ENCODE measurements at regions not wholly inside any gene's neighbourhood (a gene's known extent, or its start where the extent isn't known, plus 50 kb on each side); places are given as distances from the start of the nearest gene placed in this dataset.
"Not testable (repeated sequence)": the region's sequence is repeated elsewhere in the genome, so short reads cannot be mapped to it uniquely, and the experiment has no call there.

DNA sequence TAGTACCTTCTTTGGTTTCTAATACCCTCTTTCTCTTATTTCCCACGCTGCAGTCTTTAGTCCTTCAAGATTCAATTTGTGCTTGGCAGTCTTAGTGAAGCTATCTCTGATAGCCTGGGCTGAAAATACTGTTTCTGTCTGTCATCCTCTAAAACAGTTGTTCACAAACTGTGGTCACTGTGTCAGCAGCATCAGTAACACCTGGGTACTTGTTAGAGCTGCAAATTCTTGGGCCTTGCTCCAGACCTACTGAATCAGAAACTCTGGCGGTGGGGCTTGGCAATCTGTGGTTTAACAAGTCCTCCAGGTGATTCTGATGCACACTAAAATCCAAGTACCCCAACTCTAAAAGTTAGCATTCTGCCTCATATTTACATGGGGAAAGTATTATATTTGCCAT lies 217.5 kb upstream of the SEL1L start:
- no peak for DNase-seq (ENCODE audit: low spot score)

DNA sequence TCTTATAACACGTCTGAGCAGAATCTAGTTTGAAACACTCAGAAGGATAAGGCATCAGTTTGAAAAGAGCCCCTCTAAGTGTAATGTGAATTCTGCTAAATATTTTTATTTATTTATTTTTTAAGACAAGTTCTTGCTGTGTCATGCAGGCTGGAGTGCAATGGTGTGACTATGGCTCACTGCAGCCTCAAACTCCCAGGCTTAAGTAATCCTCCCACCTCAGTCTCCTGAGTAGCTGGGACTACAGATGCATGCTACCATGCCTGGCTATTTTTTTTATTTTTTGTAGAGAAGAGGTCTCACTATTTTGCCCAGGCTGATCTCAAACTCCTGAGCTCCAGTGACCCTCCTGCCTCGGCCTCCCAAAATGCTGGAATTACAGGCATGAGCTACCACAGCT lies 225.9 kb upstream of the SEL1L start:
- DNase-seq (ENCODE audit: low spot score) = no peak

DNA sequence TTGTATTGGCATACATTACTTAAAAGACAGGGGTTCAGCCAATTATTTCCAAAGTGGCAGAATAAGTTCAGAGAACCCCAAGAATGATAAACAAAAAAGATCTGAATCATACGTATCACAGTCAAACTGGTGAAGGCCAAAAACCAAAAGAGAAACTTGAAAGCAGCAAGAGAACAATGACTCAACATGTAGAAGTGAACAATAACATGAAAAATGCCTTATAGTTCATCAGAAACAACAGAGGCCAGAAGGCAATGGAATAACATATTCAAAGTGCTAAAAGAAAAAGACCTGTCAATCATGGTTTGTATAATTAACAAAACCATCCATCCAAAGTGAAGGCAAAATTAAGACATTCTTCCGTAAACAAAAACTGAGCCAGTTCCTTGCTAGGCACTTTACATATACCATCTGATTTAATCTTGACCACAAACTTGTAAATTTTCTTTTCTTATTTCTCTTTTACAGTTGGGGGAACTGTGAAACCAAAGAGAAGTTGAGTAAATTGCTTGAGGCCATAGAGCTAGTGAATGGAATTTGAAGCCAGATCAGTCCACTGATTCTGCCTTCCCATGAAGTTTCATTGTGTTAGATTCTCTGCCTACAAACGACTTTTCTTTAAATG lies 232.1 kb upstream of the SEL1L start:
- DNase-seq (ENCODE audit: low spot score) = no peak

DNA sequence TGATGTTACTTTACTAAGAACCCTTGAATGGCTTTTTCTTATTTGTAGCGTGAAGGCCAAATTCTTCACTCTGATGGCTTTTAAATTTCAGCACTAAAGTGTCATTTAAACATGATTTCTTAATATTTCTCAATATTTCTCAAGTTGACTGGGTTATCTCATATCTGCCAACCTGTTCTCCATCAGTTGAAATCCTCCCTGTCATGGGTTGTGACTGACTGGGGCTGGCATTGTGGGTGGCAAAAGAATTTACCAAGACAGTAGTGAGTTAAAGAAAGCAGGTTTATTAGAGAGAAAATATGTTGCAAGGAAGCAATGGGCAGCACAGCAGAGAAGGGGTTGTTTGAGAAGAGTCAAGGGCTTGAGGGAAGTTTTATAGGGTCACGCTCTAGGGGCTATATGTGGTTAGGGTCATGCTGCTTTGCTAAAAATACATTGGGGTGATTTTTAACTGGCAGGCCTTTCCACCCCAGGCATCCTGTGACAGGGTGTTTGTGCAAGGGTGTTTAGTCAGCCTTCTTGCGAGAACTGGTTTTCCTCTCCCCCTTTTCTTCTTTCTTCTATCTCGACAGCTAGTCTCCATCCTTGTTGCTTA lies 232.8 kb upstream of the SEL1L start:
- peak; percentile 6 for DNase-seq (ENCODE audit: low spot score)

DNA sequence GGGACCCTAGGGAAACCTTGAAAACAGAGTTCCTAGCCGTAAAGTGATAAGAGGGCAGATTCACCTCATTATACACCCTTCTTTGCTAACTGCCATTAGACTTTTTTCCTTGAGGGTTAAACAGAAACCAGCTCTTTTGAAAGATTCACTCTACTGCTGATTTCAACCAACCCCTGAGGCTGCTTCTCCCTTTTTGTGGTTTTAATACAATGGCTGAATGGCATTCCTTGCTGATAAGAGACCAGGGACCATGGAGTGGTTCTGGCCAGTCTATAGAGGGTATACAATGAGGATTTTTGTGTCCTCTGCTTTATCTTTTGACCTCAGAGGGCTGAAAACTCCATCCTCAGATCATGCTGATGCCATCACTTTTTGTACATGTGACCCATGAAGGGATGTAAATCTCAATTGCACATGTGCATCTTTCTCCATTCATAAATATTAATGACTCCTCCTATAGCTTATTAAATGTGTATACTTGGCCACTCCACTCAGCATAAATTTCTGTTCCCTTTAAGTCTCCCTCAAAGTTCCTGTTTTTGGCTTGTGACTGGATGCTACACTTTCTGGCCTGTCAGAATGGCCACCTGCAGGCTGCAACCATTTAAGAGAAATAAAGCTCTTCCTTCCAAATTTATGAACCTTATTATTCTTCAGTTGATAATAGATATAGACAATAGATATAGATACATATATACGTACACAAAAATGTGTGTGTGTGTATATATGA lies 233.8 kb upstream of the SEL1L start:
- peak; percentile 28 for DNase-seq (ENCODE audit: low spot score)

DNA sequence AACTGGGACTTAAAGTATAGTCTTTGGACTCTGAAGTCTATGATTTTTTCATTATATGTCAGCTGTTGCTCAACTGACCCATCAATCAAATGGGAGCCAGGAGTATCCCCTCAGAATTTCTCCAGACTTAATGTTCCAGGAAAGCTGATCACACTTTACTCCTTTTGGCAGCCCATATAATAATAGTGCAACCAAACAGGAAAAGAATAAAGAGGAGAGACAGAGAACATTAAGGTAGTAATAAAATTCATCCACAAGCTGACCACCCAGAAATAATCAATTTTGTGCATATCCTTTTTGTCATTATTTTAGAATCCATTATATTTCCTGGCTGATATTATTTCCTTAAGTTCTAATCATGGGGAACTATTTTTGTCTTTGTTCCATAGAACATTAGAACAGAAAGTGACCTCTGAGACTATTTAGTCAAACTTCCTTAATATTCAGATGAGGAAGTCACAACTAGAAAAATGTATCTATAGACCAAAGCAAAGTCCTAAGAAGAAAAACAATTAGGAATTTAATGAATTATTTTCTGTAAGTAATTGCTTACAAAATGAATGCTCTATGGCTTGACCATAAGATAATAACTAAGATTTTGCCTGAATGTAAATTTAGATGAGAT lies 238.1 kb upstream of the SEL1L start:
- no peak for DNase-seq (ENCODE audit: low spot score)

DNA sequence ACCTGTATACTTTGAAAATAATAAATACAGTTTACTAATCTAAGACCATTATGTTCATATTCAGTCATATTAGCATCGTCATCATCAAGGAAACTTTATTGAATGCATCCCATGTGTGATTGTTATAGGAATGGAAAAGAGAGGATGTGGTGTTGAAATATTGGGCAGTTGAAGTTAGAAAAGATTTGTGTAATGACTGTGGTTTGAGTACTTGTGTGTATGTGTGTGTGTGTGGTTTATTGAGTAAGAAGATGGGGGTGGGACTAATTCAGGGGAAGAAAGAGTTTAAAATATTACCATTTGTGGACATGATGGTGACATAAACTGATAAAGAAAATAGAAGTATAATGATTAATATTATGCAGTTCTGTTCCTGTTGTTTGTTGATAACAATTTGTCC lies 238.7 kb upstream of the SEL1L start:
- no peak for DNase-seq (ENCODE audit: low spot score)

DNA sequence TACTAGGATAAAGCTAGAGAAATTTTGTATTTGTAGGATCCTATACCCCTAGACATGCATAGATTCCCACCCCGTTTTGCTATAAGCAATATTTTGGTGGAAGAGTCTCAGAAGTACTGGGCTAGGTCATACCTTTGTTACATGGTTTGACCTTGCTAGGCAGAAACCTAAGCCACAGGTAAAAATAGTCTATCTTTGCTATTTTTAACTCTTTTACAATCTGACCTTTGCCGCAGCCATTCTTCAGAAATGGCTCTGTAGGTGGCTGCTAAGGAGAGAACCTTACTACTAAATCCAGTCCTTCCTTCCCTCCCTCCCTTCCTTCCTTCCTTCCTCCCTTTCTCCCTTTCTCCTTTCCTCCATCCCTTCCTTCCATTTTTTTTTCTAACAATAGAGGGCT lies 242.9 kb upstream of the SEL1L start:
- no peak for DNase-seq (ENCODE audit: low spot score)

DNA sequence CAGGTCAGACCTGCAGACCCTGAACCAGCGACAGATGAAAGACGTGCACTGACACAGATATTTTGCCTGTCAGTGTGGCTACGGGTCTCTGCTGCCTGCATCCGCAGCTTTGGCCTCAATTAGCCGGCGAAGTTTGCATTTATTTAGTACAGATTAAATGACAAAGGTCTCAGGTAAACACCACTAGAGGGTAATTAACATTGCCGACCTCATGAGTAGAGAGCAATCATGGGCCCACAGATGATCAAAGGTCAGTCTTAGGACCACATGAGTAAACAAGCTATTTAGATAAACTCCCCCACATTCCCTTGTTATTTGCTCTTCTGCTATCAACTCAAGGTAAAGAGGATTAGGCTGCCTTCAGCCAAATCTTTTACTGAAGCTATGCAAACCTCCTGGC lies 248.1 kb upstream of the SEL1L start:
- DNase-seq (ENCODE audit: low spot score) = not testable (repeated sequence)

DNA sequence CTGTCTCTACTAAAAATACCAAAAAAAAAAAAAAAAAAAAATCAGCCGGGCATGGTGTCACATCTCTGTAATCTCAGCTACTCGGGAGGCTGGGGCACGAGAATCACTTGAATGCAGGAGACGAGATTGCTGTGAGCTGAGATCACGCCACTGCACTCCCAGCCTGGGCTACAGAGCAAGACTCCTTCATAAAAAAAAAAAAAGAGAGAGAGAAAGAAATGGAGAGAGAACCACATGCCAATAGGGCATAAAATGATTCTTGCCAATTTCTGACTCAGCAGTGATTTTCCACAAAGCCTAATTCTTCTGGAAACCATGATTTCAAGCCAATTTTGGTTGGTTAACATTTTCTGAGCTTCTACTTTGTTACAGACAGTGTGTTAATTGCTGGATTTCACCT lies 250.4 kb upstream of the SEL1L start:
- peak; percentile 36 for DNase-seq (ENCODE audit: low spot score)

DNA sequence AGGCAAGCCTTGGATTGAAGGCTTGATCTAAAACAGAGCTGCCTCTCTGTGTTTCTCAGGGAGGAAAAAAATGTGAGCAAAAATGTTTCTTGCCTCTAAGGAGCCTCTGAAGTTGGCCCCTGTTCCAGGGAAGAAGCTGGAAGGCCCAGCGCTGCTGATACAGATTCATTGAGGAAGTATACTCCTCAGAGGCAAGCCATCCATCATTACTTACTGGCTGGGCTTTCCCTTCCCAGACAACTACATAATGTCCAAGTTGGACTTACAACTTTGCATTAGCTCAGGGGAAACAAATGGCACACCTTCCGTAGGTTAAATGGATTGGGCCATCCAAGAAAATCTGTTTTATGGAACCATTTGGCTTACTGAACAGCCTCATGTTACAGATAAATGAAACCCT lies 263.7 kb upstream of the SEL1L start:
- no peak for DNase-seq (ENCODE audit: low spot score)

DNA sequence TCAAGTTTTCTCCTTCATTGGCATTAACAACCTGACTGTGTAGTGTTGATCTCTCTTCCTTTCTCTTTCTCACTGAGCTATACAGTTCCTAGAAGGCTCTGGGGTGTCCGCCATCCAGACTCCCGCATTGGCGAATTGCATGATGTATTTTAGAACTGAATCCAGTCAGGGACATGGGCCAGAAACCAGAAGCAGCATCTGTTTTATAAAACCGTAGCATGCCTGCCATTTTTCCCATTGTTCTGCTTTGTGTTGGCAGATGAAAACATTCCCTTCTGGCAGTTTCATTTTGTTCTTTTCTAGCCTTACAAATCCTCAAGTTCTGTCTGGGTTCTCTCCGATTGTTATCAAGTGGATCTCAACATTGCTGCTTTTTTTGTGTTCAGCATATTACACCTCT lies 268.3 kb upstream of the SEL1L start:
- DNase-seq (ENCODE audit: low spot score) = no peak

DNA sequence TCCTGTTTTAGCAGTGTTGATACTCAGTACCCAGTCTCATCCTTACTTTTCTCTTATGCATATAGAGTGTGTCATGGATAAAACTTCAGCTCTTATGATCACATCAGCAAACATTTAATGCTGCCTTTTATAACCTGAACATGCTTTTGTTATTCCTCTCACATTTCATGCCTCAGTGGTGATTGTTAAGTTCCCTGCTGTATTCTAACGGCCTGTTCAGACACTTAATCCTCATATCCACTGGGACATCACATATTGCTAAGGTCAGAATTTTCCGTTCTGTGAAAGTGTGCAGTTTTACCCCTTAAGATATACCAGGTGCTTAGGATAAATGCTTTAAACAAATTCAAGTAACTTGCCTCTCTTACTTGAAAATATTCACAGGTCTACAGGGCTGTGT lies 268.7 kb upstream of the SEL1L start:
- no peak for DNase-seq (ENCODE audit: low spot score)

DNA sequence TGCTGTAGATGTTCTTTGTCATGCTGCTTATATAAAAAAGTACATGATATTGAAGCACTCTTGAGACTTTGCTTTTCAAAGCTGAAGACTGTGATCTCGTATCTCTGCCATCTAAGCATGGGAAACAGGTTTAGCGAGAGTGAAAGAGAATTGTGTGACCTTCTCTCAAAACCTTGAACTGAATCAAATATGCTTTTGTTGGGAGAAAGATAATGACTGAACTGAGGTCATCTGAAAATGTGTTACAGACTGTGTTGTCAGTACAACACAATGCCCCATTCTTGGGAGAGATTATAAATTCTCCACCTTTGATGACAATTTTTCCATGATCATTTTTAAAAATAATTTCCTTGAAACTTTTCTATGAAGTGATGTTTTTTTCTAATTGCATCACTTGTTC lies 272.1 kb upstream of the SEL1L start:
- peak; percentile 32 for DNase-seq (ENCODE audit: low spot score)

DNA sequence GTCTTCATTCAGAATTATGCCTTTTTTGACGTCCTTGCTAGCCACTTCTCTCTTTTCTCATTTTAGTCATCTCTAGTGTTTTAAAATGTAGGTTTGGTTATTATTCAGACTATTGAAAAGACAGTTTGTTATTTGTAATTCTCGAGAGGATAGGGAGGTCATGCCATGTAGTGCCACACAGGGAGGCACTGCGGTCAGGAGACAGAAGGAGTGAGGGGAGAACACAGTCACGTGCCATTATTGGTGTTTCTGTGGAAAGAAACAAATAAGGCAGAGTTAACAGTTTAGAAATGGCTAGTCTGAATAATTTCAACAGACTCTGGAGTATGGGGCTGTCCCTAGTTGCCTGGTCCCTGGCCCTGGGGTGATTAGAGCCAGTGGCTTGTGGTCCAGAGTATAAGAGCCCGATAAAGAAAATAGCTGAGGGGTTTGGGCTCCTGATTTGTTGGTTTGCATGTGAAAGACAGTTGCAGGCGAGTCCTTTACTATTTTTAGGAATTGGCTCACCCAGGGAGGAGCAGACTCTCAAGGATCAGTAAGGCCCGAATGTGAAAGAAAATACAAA lies 278.1 kb upstream of the SEL1L start:
- DNase-seq (ENCODE audit: low spot score) = no peak

DNA sequence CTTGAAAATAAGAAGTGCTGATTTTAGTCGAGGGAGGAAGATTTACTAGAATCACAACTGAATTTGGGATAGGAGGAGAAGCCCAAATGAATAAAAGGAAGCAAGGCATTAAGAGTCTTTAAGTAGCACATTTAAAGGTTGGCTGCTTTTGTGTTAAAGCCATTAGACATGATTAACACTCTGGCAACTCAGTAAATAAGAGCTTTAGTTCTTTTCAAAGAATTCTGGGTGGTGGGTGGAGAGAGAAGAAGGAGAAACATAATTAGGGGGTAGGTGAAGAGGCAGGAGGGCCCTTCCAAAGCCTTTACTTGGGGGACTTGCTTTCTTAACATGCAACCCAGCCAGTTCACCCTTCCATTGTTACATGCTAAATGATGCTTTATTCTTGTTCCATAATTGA lies 284.6 kb upstream of the SEL1L start:
- DNase-seq (ENCODE audit: low spot score) = no peak

DNA sequence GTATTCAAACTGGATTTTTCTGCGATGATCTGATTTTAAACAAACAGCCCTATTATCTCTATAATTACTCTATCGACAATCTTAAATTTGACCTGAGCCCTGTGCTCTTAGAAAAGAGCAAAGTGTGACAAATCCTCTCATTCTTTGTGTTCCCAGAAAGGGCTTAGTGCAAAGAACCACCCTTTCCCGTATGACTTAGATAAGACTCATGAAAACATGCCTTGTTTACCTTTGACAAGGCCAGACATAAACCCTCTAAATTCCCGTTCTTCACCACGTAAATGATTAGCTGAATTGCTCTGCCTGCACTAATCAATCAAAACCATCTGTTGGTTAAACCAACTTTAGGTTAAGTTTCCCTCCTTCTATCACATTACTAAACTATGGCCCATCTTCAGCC lies 285.7 kb upstream of the SEL1L start:
- no peak for DNase-seq (ENCODE audit: low spot score)

DNA sequence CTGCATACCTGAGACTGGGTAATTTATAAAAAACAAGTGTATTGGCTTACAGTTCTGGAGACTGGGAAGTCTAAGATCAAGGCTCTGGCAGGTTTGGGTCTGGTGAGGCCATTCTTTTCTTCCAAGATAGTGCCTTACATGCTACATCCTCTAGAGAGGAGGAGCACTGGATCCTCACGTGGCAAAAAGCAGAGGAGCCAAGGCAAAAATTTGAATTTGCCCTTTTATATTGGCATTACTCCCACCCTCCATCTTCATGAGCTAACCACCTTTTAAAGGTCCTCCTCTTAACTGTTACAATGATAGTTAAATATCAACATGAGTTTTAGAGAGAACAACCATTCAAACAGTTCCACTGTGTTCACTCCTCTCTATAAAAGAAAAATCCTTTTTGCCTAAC lies 286.3 kb upstream of the SEL1L start:
- DNase-seq (ENCODE audit: low spot score) = no peak

DNA sequence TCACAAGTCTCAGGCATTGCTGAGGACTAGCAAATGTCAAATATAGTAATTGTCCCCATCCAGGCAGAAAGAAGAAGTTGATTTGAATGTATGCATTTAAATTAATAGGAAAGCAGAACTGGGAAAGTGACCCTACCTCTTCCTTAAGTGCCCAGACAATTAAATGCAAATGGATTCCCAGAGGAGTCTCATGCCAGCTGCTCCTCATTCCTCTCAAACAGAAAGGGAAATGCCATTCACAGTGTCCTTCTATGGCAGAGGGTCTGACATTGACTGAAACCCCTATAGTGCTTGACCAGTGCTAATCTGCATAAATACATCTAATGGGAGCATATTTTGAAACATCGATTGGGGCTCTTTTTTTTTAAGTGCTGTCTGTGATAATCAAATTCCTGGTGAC lies 292.4 kb upstream of the SEL1L start:
- no peak for DNase-seq (ENCODE audit: low spot score)

DNA sequence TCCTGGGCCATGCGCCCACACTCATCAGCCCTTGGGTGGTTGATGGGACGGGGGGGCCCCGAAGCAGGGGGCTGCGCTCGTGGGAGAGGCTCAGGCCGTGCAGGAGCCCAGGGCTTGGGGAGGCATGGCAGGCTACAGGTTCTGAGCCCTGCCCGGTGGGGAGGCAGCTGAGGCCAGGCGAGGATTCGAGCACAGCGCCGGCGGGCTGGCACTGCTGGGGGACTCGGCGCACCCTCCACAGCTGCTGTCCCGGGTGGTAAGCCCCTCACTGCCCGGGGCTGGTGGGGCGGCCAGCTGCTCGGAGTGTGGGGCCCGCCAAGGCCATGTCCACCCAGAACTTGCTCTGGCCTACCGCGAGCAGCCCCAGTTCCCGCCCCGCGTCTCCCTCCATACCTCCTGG lies 295.8 kb upstream of the SEL1L start:
- no peak for DNase-seq (ENCODE audit: low spot score)

DNA sequence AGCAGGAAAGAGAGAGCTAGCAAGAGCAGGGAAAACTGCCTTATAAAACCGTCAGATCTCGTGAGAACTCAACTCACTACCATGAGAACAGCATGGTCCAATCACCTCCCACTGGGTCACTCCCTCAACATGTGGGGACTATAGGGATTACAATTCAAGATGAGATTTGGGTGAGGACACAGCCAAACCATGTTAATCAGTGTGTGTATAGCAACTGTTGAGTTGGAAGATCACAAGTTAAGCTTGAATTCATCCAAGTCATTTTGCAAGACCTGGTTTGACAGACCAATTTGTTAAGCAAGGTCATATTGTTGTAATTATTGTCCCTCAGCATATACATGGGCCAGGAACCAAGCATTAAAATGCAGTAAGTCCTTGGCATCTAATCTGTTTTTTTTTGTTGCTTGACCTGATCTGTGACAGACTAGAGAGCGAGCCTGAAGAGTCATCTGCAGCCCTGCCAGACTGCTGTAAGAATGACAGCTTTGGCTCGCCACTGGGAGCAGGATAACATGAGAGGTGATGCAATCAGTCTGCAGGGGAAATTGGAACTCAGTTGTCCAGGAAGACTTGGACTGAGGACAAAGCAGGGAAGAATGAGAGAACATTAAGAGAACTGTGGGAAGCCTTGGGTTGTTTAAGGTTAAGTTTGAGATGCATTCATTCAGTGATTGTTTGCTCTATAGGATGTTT lies 297.6 kb upstream of the SEL1L start:
- peak; percentile 22 for DNase-seq (ENCODE audit: low spot score)

DNA sequence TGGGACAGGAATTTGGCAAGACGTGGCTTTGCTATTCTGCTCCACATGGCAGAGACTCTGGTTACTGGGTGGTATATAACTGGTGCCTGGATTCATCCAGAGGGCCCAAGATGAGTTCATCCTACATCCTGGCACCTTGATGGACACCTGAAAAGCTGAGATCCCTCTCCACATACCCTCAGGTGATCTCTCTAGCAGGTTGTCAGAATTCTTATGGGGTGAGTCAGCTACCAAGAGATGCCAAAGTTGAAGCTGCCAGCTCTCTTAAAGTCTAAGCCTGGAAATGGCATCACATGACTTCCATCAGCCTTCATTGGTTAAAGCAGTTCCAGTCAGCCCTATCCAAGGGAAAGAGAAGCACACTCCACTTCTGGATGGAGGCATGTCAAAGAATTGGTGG lies 300.7 kb upstream of the SEL1L start:
- no peak for DNase-seq (ENCODE audit: low spot score)
